GM10248 (cell line): ENCODE measurements at regions not wholly inside any gene's neighbourhood (a gene's known extent, or its start where the extent isn't known, plus 50 kb on each side); places are given as distances from the start of the nearest gene placed in this dataset.

ENCODE experiments used
- CTCF ChIA-PET: fragments of 300-600 bp; sonication (Branson Sonifier 250); formaldehyde crosslinking; extraction: SDS; loops from one replicate; lab custom pipeline; 2021; ENCODE audit warnings: antibody characterized with exemption; lab: Yijun Ruan, JAX
- POLR2A ChIA-PET: fragments of 350-650 bp; sonication (Branson Sonifier 250); formaldehyde crosslinking; extraction: SDS; loops from one replicate; lab custom pipeline; 2020; ENCODE audit warnings: antibody characterized with exemption; lab: Yijun Ruan, JAX
- DNase-seq: peaks from one replicate; pipeline ENCODE4 v3.0.0; 2012; ENCODE audit errors: extremely low spot score
- TF ChIP-seq, protein P1 (sequence below): IDR thresholded peaks from 2 replicates; pipeline ENCODE4 v1.5.1; 2012; ENCODE audit warnings: mild to moderate bottlenecking, low read depth; ENCODE audit errors: extremely low read depth, missing control alignments, control extremely low read depth

DNA sequence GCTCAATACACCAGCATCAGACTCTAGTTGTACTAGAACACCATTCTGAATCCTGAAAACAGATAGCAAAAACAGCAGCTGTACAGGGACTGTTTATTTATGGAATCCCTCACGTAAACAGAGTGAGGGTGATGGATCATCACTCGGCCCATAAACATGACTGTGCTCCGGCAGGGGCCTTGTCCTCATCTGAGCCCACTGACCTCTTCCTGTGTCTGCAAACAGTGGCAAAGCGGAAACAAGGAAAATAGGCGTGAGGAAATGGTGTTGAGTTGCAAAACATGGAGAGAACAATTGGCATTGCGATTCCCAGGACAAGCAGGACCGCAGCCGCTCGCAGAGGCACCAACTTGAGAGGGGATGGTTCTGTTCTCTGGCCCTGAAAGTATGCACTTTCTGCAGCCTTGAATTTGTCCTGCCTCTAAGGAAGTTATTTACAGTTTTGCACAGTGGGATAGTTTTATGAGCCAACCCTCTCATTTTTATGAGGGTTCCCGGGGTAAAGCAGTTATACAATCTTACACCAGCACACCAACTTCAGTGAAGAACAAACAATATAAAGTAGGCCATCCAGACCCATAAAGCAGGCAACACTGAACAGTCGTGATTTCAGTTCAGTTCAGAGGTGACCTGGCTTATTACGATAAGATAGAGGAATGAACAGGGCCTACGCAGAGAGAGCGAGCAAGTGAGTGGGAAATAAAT, 248.0 kb upstream of the FZD8 start:
- CTCF ChIA-PET, result no interaction called here
- TF ChIP-seq, protein P1, sequence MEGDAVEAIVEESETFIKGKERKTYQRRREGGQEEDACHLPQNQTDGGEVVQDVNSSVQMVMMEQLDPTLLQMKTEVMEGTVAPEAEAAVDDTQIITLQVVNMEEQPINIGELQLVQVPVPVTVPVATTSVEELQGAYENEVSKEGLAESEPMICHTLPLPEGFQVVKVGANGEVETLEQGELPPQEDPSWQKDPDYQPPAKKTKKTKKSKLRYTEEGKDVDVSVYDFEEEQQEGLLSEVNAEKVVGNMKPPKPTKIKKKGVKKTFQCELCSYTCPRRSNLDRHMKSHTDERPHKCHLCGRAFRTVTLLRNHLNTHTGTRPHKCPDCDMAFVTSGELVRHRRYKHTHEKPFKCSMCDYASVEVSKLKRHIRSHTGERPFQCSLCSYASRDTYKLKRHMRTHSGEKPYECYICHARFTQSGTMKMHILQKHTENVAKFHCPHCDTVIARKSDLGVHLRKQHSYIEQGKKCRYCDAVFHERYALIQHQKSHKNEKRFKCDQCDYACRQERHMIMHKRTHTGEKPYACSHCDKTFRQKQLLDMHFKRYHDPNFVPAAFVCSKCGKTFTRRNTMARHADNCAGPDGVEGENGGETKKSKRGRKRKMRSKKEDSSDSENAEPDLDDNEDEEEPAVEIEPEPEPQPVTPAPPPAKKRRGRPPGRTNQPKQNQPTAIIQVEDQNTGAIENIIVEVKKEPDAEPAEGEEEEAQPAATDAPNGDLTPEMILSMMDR, result no peak
- DNase-seq, result no peak
- POLR2A ChIA-PET, result no interaction called here

DNA sequence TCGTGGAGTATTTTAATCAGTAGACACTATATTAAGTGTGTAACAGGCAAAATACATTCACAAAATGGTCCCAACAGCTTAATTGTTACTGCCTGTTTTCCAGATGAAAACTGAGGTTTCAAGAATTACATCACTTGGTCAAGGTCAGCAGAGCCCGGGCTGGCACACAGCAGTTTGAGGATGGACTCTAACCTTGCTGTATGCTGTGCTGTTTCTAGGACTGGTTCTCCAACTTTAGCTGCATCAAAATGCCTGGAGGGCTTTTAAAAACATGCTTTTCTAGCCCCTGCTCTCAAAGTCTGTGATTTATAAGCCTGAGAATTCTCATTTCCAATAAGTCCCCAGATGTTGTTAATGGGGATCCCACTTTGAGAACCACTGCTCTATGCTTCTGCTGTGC, 247.1 kb upstream of the FZD8 start:
- TF ChIP-seq, protein P1, result no peak
- POLR2A ChIA-PET, result no interaction called here
- CTCF ChIA-PET, result interaction anchor here (1.2 kb wide), 1 partner anchor 8 kb away, joined by 3 read pairs; no protein-coding TSS in a partner anchor
- no peak for DNase-seq

DNA sequence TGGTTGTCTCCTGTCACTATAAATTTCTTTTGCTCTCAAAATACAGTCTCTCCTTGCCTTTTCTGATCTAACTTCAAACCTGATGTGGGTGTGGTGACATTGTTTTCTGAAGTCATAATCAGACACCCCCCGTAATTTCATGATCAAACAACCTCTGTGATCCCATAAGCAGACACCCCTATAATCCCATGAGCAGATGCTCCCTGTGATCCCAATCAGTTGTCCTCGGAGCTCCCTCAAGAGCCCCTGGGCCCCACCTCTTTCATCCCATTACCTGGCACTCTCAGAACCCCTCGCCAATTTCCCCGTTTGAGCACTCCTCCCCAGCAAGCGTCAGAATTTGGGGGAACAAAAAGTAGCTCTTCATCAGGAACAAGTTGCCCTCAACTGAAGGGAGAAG, 246.3 kb upstream of the FZD8 start:
- POLR2A ChIA-PET, result no interaction called here
- no peak for DNase-seq
- TF ChIP-seq, protein P1, result no peak
- CTCF ChIA-PET, result interaction anchor here (1.2 kb wide), 1 partner anchor 9 kb away, joined by 3 read pairs; no protein-coding TSS in a partner anchor

DNA sequence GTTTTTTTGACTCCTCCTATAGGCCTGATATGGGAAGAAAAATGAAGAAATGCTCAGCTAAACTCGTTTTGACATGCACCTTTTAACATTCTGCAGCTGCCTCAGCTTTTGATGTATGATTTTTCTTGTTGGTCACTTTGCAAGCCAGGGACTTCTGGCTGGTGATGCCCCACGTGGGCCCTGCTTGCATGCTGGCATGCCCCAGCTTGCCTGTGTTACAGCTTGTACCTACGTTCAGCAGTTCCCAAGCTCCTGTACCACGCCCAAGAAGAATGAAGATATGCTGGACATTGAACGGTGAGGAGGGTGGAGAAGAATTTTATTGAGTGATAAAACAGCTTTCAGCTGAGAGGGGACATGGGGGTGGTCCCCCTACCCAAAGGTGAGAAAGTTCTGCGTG, 245.6 kb upstream of the FZD8 start:
- no peak for DNase-seq
- CTCF ChIA-PET, result no interaction called here
- POLR2A ChIA-PET, result no interaction called here
- TF ChIP-seq, protein P1, result no peak

DNA sequence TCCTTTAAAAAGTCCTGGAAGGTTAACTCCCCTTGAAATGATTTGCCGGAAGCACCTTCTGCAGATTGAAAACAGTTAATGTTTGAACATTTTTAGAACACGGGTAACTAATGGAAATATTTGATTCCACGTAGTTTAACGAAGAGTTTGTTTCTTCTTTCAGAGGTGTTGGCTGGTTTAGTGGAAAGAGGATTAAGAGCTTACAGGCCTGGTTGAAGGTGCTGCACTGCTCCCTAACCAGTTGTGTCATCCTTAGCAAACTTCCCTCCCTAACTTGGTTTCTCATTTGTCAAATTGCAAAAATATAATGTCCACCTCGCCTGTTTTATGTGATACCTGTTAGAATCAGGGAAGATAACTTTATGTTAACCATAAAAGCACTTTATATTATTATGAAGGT, 243.0 kb upstream of the FZD8 start:
- ChIA-PET CTCF (no interaction called here), POLR2A (no interaction called here)
- DNase-seq, result no peak
- TF ChIP-seq, protein P1, result no peak

DNA sequence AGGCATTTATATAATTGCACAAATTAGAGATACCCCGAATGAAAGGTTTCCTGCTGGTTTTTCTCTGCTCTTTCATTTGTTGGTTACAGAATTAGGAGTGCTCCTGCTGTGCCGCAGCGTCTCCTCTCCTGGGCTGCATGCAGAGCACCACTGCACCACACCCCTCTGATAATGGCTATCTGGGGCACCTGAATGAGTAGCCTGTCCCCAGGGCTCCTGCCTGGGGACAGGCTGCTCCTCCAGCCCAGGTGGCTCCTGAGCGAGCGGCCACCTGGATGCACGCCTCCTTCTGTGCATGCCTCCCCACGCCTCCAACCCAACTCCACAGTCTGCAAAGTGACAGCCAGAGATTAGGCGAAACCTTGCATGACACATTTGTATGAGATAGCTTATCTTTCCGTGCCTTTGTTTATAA, 242.6 kb upstream of the FZD8 start:
- no peak for DNase-seq
- CTCF ChIA-PET, result no interaction called here
- POLR2A ChIA-PET, result no interaction called here
- TF ChIP-seq, protein P1, result no peak
